ENCODE measurements at regions not wholly inside any gene's neighbourhood (a gene's known extent, or its start where the extent isn't known, plus 50 kb on each side); places are given as distances from the start of the nearest gene placed in this dataset.
"Not testable (repeated sequence)": the region's sequence is repeated elsewhere in the genome, so short reads cannot be mapped to it uniquely, and the experiment has no call there.

- peaks cover 3% of the 10 kb centered on the region for H3K27me3 Mint-ChIP-seq
- no peak overlapping the region for H3K27ac Mint-ChIP-seq
- H3K9me3 Mint-ChIP-seq = no peaks in the 10 kb centered on the region
- POLR2A ChIA-PET = no interaction called here
- DNase-seq = no peak
- CTCF ChIA-PET = no interaction called here
- no peak overlapping the region for H3K4me3 Mint-ChIP-seq
- H3K36me3 Mint-ChIP-seq (ENCODE audit: low read depth) = no peaks in the 10 kb centered on the region
- H3K4me1 Mint-ChIP-seq = peaks cover 4% of the 10 kb centered on the region
Measured at GRCh38 chr18:35808796-35809195, 163.7 kb upstream of the RMP24 start.

- Mint-ChIP-seq H3K27ac (no peak overlapping the region), H3K4me1 (peaks cover 4% of the 10 kb centered on the region), H3K36me3 (ENCODE audit: low read depth) (no peaks in the 10 kb centered on the region), H3K4me3 (no peak overlapping the region), H3K27me3 (peaks cover 6% of the 10 kb centered on the region), H3K9me3 (no peaks in the 10 kb centered on the region)
- ChIA-PET POLR2A (no interaction called here), CTCF (no interaction called here)
- no peak for DNase-seq
Measured at GRCh38 chr18:35810520-35810919, 162.0 kb upstream of the RMP24 start.

- CTCF ChIA-PET = no interaction called here
Measured at GRCh38 chr18:35811896-35812295, 160.6 kb upstream of the RMP24 start.

GRCh38 chr18:35815011-35815410 lies 157.5 kb upstream of the RMP24 start:
- H3K4me3 Mint-ChIP-seq; H3K27me3 Mint-ChIP-seq; CTCF ChIA-PET; H3K36me3 Mint-ChIP-seq (ENCODE audit: low read depth); DNase-seq; POLR2A ChIA-PET; H3K27ac Mint-ChIP-seq; H3K9me3 Mint-ChIP-seq; H3K4me1 Mint-ChIP-seq: not testable (repeated sequence)

More at GRCh38 chr18:35811896-35812295, 160.6 kb upstream of the RMP24 start:
- DNase-seq = no peak
- peaks cover 6% of the 10 kb centered on the region for H3K27me3 Mint-ChIP-seq
- POLR2A ChIA-PET = no interaction called here
- no peak overlapping the region for H3K27ac Mint-ChIP-seq
- H3K36me3 Mint-ChIP-seq (ENCODE audit: low read depth) = no peaks in the 10 kb centered on the region
- H3K4me1 Mint-ChIP-seq = peaks cover 4% of the 10 kb centered on the region
- H3K9me3 Mint-ChIP-seq = no peaks in the 10 kb centered on the region
- no peak overlapping the region for H3K4me3 Mint-ChIP-seq

- H3K9me3 Mint-ChIP-seq = no peaks in the 10 kb centered on the region
- no peaks in the 10 kb centered on the region for H3K36me3 Mint-ChIP-seq (ENCODE audit: low read depth)
- H3K4me3 Mint-ChIP-seq = no peak overlapping the region
- no peak overlapping the region for H3K27ac Mint-ChIP-seq
- CTCF ChIA-PET = no interaction called here
- no peaks in the 10 kb centered on the region for H3K4me1 Mint-ChIP-seq
- POLR2A ChIA-PET = no interaction called here
- H3K27me3 Mint-ChIP-seq = peaks cover 6% of the 10 kb centered on the region
- no peak for DNase-seq
Measured at GRCh38 chr18:35816003-35816402, 156.5 kb upstream of the RMP24 start.

GRCh38 chr18:35817604-35818352 lies 154.7 kb upstream of the RMP24 start:
- H3K4me1 Mint-ChIP-seq = no peaks in the 10 kb centered on the region
- CTCF ChIA-PET = no interaction called here

GRCh38 chr18:35818353-35818667 lies 154.2 kb upstream of the RMP24 start:
- CTCF ChIA-PET = no interaction called here
- no peaks in the 10 kb centered on the region for H3K36me3 Mint-ChIP-seq (ENCODE audit: low read depth)
- peaks cover 3% of the 10 kb centered on the region for H3K27me3 Mint-ChIP-seq
- H3K9me3 Mint-ChIP-seq = no peaks in the 10 kb centered on the region
- no peak overlapping the region for H3K4me3 Mint-ChIP-seq
- no peaks in the 10 kb centered on the region for H3K4me1 Mint-ChIP-seq
- H3K27ac Mint-ChIP-seq = no peak overlapping the region
- POLR2A ChIA-PET = no interaction called here
- no peak for DNase-seq

More at GRCh38 chr18:35817604-35818352, 154.7 kb upstream of the RMP24 start:
- Mint-ChIP-seq H3K36me3 (ENCODE audit: low read depth) (no peaks in the 10 kb centered on the region), H3K27ac (no peak overlapping the region), H3K4me3 (no peak overlapping the region), H3K27me3 (peaks cover 3% of the 10 kb centered on the region), H3K9me3 (no peaks in the 10 kb centered on the region)
- POLR2A ChIA-PET = no interaction called here
- no peak for DNase-seq

GRCh38 chr18:35822413-35822812 lies 150.1 kb upstream of the RMP24 start:
- no peaks in the 10 kb centered on the region for H3K4me1 Mint-ChIP-seq
- H3K9me3 Mint-ChIP-seq = no peaks in the 10 kb centered on the region
- H3K27me3 Mint-ChIP-seq = no peaks in the 10 kb centered on the region
- POLR2A ChIA-PET = no interaction called here
- no peak overlapping the region for H3K27ac Mint-ChIP-seq
- H3K36me3 Mint-ChIP-seq (ENCODE audit: low read depth) = no peaks in the 10 kb centered on the region
- H3K4me3 Mint-ChIP-seq = no peak overlapping the region
- no peak for DNase-seq
- CTCF ChIA-PET = no interaction called here

GRCh38 chr18:35826477-35826876 lies 146.0 kb upstream of the RMP24 start:
- no peaks in the 10 kb centered on the region for H3K36me3 Mint-ChIP-seq (ENCODE audit: low read depth)
- peaks cover 2% of the 10 kb centered on the region for H3K9me3 Mint-ChIP-seq
- no peaks in the 10 kb centered on the region for H3K4me1 Mint-ChIP-seq
- DNase-seq = no peak
- no peak overlapping the region for H3K27ac Mint-ChIP-seq
- no peak overlapping the region for H3K4me3 Mint-ChIP-seq
- ChIA-PET CTCF (no interaction called here), POLR2A (no interaction called here)
- no peaks in the 10 kb centered on the region for H3K27me3 Mint-ChIP-seq

- Mint-ChIP-seq H3K36me3 (ENCODE audit: low read depth) (no peaks in the 10 kb centered on the region), H3K27ac (no peak overlapping the region), H3K4me1 (no peaks in the 10 kb centered on the region), H3K4me3 (no peak overlapping the region), H3K27me3 (no peaks in the 10 kb centered on the region), H3K9me3 (peaks cover 11% of the 10 kb centered on the region)
- no peak for DNase-seq
- POLR2A ChIA-PET = no interaction called here
- CTCF ChIA-PET = no interaction called here
Measured at GRCh38 chr18:35827275-35827902, 145.1 kb upstream of the RMP24 start.

- H3K36me3 Mint-ChIP-seq (ENCODE audit: low read depth) = no peaks in the 10 kb centered on the region
- no peak overlapping the region for H3K27ac Mint-ChIP-seq
- no peak overlapping the region for H3K4me3 Mint-ChIP-seq
- no peaks in the 10 kb centered on the region for H3K27me3 Mint-ChIP-seq
- ChIA-PET POLR2A (no interaction called here), CTCF (no interaction called here)
- peaks cover 16% of the 10 kb centered on the region for H3K9me3 Mint-ChIP-seq
- no peaks in the 10 kb centered on the region for H3K4me1 Mint-ChIP-seq
- DNase-seq = no peak
Measured at GRCh38 chr18:35827903-35828275, 144.6 kb upstream of the RMP24 start.

GRCh38 chr18:35828591-35828990 lies 143.9 kb upstream of the RMP24 start:
- POLR2A ChIA-PET = no interaction called here
- Mint-ChIP-seq H3K4me1 (no peaks in the 10 kb centered on the region), H3K27ac (no peak overlapping the region), H3K36me3 (ENCODE audit: low read depth) (no peaks in the 10 kb centered on the region), H3K27me3 (no peaks in the 10 kb centered on the region), H3K4me3 (no peak overlapping the region), H3K9me3 (peaks cover 19% of the 10 kb centered on the region)
- CTCF ChIA-PET = no interaction called here
- DNase-seq = no peak

GRCh38 chr18:35835366-35835765 lies 137.1 kb upstream of the RMP24 start:
- Mint-ChIP-seq H3K4me3 (no peak overlapping the region), H3K36me3 (ENCODE audit: low read depth) (no peaks in the 10 kb centered on the region), H3K9me3 (peaks cover 19% of the 10 kb centered on the region), H3K27ac (no peak overlapping the region), H3K27me3 (no peaks in the 10 kb centered on the region), H3K4me1 (no peaks in the 10 kb centered on the region)
- CTCF ChIA-PET = no interaction called here
- POLR2A ChIA-PET = no interaction called here
- no peak for DNase-seq

GRCh38 chr18:35835833-35836232 lies 136.6 kb upstream of the RMP24 start:
- CTCF ChIA-PET = no interaction called here

More at GRCh38 chr18:35835833-35836232, 136.6 kb upstream of the RMP24 start:
- no peaks in the 10 kb centered on the region for H3K4me1 Mint-ChIP-seq
- peaks cover 19% of the 10 kb centered on the region for H3K9me3 Mint-ChIP-seq
- H3K36me3 Mint-ChIP-seq (ENCODE audit: low read depth) = no peaks in the 10 kb centered on the region
- no peaks in the 10 kb centered on the region for H3K27me3 Mint-ChIP-seq
- POLR2A ChIA-PET = no interaction called here
- no peak for DNase-seq
- no peak overlapping the region for H3K27ac Mint-ChIP-seq
- H3K4me3 Mint-ChIP-seq = no peak overlapping the region

Data from activated CD4-positive, alpha-beta memory T cell treated with anti-CD3 and anti-CD28 coated beads, Interleukin-2, amount 10 ng/mL, durations not matched to agents 7 days and 5 days (primary cell).